ENCODE measurements at regions not wholly inside any gene's neighbourhood (a gene's known extent, or its start where the extent isn't known, plus 50 kb on each side); places are given as distances from the start of the nearest gene placed in this dataset.

DNA sequence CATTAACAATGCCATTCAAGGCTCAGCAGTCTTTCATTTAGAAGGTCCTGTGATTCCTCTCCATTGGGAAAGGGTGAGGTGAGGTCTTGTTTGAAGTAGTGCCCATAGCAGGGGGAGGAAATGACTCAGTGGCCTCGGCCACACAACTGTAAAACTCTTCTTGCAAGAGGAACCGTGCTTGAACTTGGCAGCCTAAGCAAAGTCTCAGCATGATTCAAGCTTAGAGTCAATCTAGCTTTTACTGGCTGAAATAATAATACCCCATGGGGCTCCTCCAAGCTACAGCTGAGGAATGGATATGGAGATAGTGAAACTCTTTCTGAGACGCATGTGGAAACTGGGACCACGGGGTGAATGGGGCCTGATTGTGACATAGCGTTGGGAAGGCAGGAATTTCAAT, 428.2 kb downstream of the BMP2 start:
- H3K4me1 ChIP-seq (ENCODE audit: insufficient read depth, low read length), result no peaks in the 10 kb centered on the region
- H3K4me3 ChIP-seq (ENCODE audit: low read depth in 1 of 2, low read length in 2 of 2), result no peak overlapping the region
- H4K20me1 ChIP-seq (ENCODE audit: insufficient read depth, low read length), result no peaks in the 10 kb centered on the region
- no peak for ATAC-seq (ENCODE audit: insufficient read depth, low read depth)
- H3K9me3 ChIP-seq (ENCODE audit: insufficient read depth, low read length, severe bottlenecking), result no peaks in the 10 kb centered on the region
- DNase-seq, result no peak
- no peaks in the 10 kb centered on the region for H3K36me3 ChIP-seq (ENCODE audit: insufficient read depth, low read length)
- TF ChIP-seq, protein P1, sequence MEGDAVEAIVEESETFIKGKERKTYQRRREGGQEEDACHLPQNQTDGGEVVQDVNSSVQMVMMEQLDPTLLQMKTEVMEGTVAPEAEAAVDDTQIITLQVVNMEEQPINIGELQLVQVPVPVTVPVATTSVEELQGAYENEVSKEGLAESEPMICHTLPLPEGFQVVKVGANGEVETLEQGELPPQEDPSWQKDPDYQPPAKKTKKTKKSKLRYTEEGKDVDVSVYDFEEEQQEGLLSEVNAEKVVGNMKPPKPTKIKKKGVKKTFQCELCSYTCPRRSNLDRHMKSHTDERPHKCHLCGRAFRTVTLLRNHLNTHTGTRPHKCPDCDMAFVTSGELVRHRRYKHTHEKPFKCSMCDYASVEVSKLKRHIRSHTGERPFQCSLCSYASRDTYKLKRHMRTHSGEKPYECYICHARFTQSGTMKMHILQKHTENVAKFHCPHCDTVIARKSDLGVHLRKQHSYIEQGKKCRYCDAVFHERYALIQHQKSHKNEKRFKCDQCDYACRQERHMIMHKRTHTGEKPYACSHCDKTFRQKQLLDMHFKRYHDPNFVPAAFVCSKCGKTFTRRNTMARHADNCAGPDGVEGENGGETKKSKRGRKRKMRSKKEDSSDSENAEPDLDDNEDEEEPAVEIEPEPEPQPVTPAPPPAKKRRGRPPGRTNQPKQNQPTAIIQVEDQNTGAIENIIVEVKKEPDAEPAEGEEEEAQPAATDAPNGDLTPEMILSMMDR (IDR thresholded peaks at IDR 0.05; ENCODE audit: borderline replicate concordance, extremely low read depth, low read length, poor library complexity, severe bottlenecking), result no peak
- no peak for TF ChIP-seq EZH2 (IDR thresholded peaks at IDR 0.05; ENCODE audit: borderline replicate concordance, low read depth, low read length, severe bottlenecking)
- H2AFZ ChIP-seq (ENCODE audit: low read depth, low read length), result no peak overlapping the region
- H3K4me2 ChIP-seq (ENCODE audit: insufficient read depth, low read length), result no peak overlapping the region
- no peak overlapping the region for H3K27ac ChIP-seq (ENCODE audit: low read length)
- no peak overlapping the region for H3K9ac ChIP-seq (ENCODE audit: low read depth, low read length)
- no peaks in the 10 kb centered on the region for H3K79me2 ChIP-seq (ENCODE audit: insufficient read depth, low read length)
- H3K27me3 ChIP-seq (ENCODE audit: insufficient read depth, low read length, poor library complexity), result no peaks in the 10 kb centered on the region

DNA sequence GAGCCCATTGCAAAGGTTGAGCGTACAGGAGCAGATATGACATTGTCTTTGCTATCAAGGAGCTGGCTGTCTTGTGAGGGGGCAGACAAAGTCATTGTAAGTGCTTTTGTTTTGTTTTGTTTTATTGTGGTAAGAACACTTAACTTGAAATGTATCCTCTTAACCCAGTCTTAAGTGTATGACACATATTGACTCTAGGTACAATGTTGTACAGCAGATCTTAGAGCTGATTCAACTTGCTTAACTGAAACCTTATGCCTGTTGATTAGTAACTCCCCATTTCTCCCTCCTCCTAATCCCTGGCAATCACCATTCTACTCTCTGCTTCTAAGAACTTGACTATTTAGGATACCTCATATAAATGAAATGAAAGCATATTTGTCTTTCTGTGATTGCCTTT, 429.0 kb downstream of the BMP2 start:
- no peaks in the 10 kb centered on the region for H3K36me3 ChIP-seq (ENCODE audit: insufficient read depth, low read length)
- no peak overlapping the region for H3K27ac ChIP-seq (ENCODE audit: low read length)
- no peak overlapping the region for H3K4me2 ChIP-seq (ENCODE audit: insufficient read depth, low read length)
- no peak overlapping the region for H2AFZ ChIP-seq (ENCODE audit: low read depth, low read length)
- no peak for ATAC-seq (ENCODE audit: insufficient read depth, low read depth)
- no peak for DNase-seq
- TF ChIP-seq EZH2 (IDR thresholded peaks at IDR 0.05; ENCODE audit: borderline replicate concordance, low read depth, low read length, severe bottlenecking), result no peak
- TF ChIP-seq, protein P1 (IDR thresholded peaks at IDR 0.05; ENCODE audit: borderline replicate concordance, extremely low read depth, low read length, poor library complexity, severe bottlenecking), result no peak
- no peak overlapping the region for H3K4me3 ChIP-seq (ENCODE audit: low read depth in 1 of 2, low read length in 2 of 2)
- H3K27me3 ChIP-seq (ENCODE audit: insufficient read depth, low read length, poor library complexity), result no peaks in the 10 kb centered on the region
- no peaks in the 10 kb centered on the region for H3K79me2 ChIP-seq (ENCODE audit: insufficient read depth, low read length)
- no peak overlapping the region for H3K9ac ChIP-seq (ENCODE audit: low read depth, low read length)
- no peaks in the 10 kb centered on the region for H3K9me3 ChIP-seq (ENCODE audit: insufficient read depth, low read length, severe bottlenecking)
- no peaks in the 10 kb centered on the region for H4K20me1 ChIP-seq (ENCODE audit: insufficient read depth, low read length)
- no peaks in the 10 kb centered on the region for H3K4me1 ChIP-seq (ENCODE audit: insufficient read depth, low read length)

DNA sequence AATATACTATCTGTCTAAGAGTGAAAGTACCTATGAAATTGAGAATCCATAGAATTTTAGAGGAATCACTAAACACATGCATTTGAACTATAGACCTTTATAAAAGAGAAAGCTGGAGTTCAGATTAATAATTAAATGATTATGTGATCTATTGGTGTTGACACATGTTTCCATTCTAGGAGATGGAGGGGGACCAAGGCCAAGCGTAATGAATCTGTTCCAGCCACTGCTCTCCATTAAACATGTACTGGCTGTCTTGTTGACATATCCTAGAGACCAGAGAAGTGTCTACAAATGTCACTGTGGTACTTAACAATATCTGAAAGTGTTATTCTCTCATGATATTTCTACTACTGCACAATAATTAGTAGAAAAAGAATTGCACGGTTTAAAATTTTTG, 432.4 kb downstream of the BMP2 start:
- no peak overlapping the region for H3K9ac ChIP-seq (ENCODE audit: low read depth, low read length)
- no peaks in the 10 kb centered on the region for H3K79me2 ChIP-seq (ENCODE audit: insufficient read depth, low read length)
- no peaks in the 10 kb centered on the region for H3K9me3 ChIP-seq (ENCODE audit: insufficient read depth, low read length, severe bottlenecking)
- no peak overlapping the region for H3K27ac ChIP-seq (ENCODE audit: low read length)
- no peak for DNase-seq
- H3K4me3 ChIP-seq (ENCODE audit: low read depth in 1 of 2, low read length in 2 of 2), result no peak overlapping the region
- no peak overlapping the region for H2AFZ ChIP-seq (ENCODE audit: low read depth, low read length)
- no peaks in the 10 kb centered on the region for H3K4me1 ChIP-seq (ENCODE audit: insufficient read depth, low read length)
- ATAC-seq (ENCODE audit: insufficient read depth, low read depth), result no peak
- H4K20me1 ChIP-seq (ENCODE audit: insufficient read depth, low read length), result no peaks in the 10 kb centered on the region
- H3K4me2 ChIP-seq (ENCODE audit: insufficient read depth, low read length), result no peak overlapping the region
- no peak for TF ChIP-seq EZH2 (IDR thresholded peaks at IDR 0.05; ENCODE audit: borderline replicate concordance, low read depth, low read length, severe bottlenecking)
- TF ChIP-seq, protein P1 (IDR thresholded peaks at IDR 0.05; ENCODE audit: borderline replicate concordance, extremely low read depth, low read length, poor library complexity, severe bottlenecking), result no peak
- no peaks in the 10 kb centered on the region for H3K27me3 ChIP-seq (ENCODE audit: insufficient read depth, low read length, poor library complexity)
- H3K36me3 ChIP-seq (ENCODE audit: insufficient read depth, low read length), result no peaks in the 10 kb centered on the region

Data from DND-41 (cell line).